ENCODE measurements at regions not wholly inside any gene's neighbourhood (a gene's known extent, or its start where the extent isn't known, plus 50 kb on each side); places are given as distances from the start of the nearest gene placed in this dataset.

GRCh38 chr21:28135646-28136045 is 857.0 kb downstream of the LTN1 start:
- DNase-seq: no peak
- Histone ChIP-seq H3K4me1 (no peaks in the 10 kb centered on the region), H3K36me3 (no peaks in the 10 kb centered on the region), H3K4me3 (no peak overlapping the region), H3K9me3 (peaks cover 0 to 20% (median 11%) of the 10 kb centered on the region in 4 donors), H3K27me3 (no peaks in the 10 kb centered on the region), H3K27ac (no peak overlapping the region)
- intact Hi-C loops (cut with DNase I; ENCODE audit: low total_unique reads): no loop called here
- WGBS, 5 donors: 87 to 96% (median 94%) methylated on average over 2 of the region's 2 CpGs
- TF ChIP-seq POLR2A (IDR thresholded peaks at IDR 0.05) (no peak), EP300 (IDR thresholded peaks at IDR 0.05) (no peak), POLR2AphosphoS5 (IDR thresholded peaks at IDR 0.05) (no peak)
- TF ChIP-seq, protein P1, sequence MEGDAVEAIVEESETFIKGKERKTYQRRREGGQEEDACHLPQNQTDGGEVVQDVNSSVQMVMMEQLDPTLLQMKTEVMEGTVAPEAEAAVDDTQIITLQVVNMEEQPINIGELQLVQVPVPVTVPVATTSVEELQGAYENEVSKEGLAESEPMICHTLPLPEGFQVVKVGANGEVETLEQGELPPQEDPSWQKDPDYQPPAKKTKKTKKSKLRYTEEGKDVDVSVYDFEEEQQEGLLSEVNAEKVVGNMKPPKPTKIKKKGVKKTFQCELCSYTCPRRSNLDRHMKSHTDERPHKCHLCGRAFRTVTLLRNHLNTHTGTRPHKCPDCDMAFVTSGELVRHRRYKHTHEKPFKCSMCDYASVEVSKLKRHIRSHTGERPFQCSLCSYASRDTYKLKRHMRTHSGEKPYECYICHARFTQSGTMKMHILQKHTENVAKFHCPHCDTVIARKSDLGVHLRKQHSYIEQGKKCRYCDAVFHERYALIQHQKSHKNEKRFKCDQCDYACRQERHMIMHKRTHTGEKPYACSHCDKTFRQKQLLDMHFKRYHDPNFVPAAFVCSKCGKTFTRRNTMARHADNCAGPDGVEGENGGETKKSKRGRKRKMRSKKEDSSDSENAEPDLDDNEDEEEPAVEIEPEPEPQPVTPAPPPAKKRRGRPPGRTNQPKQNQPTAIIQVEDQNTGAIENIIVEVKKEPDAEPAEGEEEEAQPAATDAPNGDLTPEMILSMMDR (IDR thresholded peaks at IDR 0.05): no peak

DNA sequence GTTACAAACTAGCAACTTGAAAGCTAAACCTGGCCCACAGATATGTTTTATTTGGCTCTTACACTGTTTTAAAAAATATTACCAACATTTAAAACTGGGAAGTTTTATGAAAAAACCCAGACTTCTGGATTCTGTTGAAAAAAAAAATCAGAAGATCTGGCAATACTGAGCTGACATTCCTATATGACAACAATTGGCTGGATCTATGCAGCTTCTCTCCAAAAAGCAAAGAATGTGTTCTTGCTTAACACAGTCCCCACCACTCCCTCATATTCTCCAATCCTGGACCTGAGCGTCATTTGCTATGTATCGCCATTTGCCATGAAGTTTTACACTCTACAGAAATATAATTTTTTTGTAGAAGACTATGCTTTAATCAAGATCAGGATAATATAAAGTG is 859.6 kb downstream of the LTN1 start:
- H3K36me3 ChIP-seq: no peaks in the 10 kb centered on the region
- WGBS, 5 donors: 91 to 99% (median 97%) methylated on average over 2 of the region's 2 CpGs
- H3K9me3 ChIP-seq: peaks cover 0 to 13% (median 9%) of the 10 kb centered on the region in 4 donors
- no peak overlapping the region for H3K27ac ChIP-seq
- TF ChIP-seq POLR2AphosphoS5 (IDR thresholded peaks at IDR 0.05) (no peak), POLR2A (IDR thresholded peaks at IDR 0.05) (no peak), EP300 (IDR thresholded peaks at IDR 0.05) (no peak)
- TF ChIP-seq, protein P1 (IDR thresholded peaks at IDR 0.05): no peak
- intact Hi-C loops (cut with DNase I; ENCODE audit: low total_unique reads): no loop called here
- H3K4me3 ChIP-seq: no peak overlapping the region
- DNase-seq: no peak
- H3K4me1 ChIP-seq: no peaks in the 10 kb centered on the region
- no peaks in the 10 kb centered on the region for H3K27me3 ChIP-seq

DNA sequence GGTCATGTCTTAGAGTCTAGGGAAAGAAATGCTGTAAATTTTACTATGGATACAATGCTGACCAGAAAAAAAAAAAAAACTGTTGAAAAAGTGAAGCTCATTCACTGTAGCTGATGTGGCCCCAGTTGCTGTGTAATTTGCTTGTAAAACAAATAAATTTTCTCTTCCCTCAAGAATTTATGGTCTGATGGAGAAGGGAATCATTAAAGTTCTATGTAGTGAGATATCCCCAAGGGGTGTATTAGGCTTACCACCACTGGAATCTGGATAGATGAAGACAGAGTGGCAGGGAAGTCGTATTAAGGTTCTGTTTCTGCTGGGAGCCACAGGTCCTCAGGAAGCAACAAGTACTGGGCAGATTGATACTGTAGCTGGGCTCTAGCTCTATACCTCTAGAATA is 860.0 kb downstream of the LTN1 start:
- no peak for TF ChIP-seq EP300 (IDR thresholded peaks at IDR 0.05)
- TF ChIP-seq POLR2A (IDR thresholded peaks at IDR 0.05): no peak
- TF ChIP-seq, protein P1 (IDR thresholded peaks at IDR 0.05): no peak
- TF ChIP-seq POLR2AphosphoS5 (IDR thresholded peaks at IDR 0.05): no peak
- H3K4me1 ChIP-seq: peaks cover 0 to under 1% (median 0%) of the 10 kb centered on the region in 4 donors
- H3K27ac ChIP-seq: no peak overlapping the region
- H3K4me3 ChIP-seq: no peak overlapping the region
- intact Hi-C loops (cut with DNase I; ENCODE audit: low total_unique reads): no loop called here
- no peaks in the 10 kb centered on the region for H3K36me3 ChIP-seq
- no peak for DNase-seq
- 68 to 100% (median 76%) methylated on average over 1 of the region's 1 CpG for WGBS, 5 donors
- H3K27me3 ChIP-seq: no peaks in the 10 kb centered on the region
- H3K9me3 ChIP-seq: peaks cover 0 to 13% (median 9%) of the 10 kb centered on the region in 4 donors

DNA sequence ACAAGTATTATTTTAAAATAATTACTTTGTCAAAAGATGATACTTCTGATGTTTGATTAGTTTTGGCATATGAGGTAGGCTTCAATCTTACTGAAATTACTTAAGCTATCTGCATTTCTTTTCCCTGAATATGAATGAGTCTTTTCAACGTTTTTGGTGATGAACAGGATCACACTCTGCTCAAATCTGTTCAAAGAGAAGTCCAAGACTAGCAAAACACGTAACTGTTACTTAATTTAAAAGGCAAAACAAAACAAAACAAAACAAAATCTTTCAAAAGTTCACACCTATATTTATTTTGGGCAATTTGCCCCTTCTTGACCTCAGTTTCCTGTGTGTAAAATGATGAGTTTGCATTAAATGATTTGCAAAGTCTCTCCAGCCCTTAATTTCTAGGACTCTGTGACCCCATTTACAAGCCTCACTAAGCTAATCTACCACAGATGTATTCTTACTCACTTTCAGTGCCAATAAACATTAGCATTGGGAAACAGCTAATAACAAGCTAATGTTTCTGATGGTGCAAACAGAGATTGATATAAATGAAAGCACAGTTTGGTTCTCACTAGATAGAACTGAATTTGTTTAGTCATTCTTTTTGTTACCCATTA is 865.4 kb downstream of the LTN1 start:
- no peak for DNase-seq
- H3K4me3 ChIP-seq: no peak overlapping the region
- no peaks in the 10 kb centered on the region for H3K36me3 ChIP-seq
- 41 to 57% (median 52%) methylated on average over 2 of the region's 2 CpGs for WGBS, 5 donors
- H3K9me3 ChIP-seq: peaks cover 0 to 13% (median 9%) of the 10 kb centered on the region in 4 donors
- peaks cover 0 to 7% (median 3%) of the 10 kb centered on the region in 4 donors for H3K4me1 ChIP-seq
- H3K27me3 ChIP-seq: no peaks in the 10 kb centered on the region
- intact Hi-C loops (cut with DNase I; ENCODE audit: low total_unique reads): no loop called here
- TF ChIP-seq POLR2AphosphoS5 (IDR thresholded peaks at IDR 0.05): no peak
- no peak for TF ChIP-seq POLR2A (IDR thresholded peaks at IDR 0.05)
- TF ChIP-seq, protein P1 (IDR thresholded peaks at IDR 0.05): no peak
- TF ChIP-seq EP300 (IDR thresholded peaks at IDR 0.05): no peak
- peak overlapping the region in 2 of 5 donors; percentile 6 to 30 for H3K27ac ChIP-seq
